NCI-H526 (cell line): ENCODE measurements at regions not wholly inside any gene's neighbourhood (a gene's known extent, or its start where the extent isn't known, plus 50 kb on each side); places are given as distances from the start of the nearest gene placed in this dataset.
"Not testable (repeated sequence)": the region's sequence is repeated elsewhere in the genome, so short reads cannot be mapped to it uniquely, and the experiment has no call there.

Experiments used
- DNase-seq, 2 experiments: peaks; one replicate each; lab custom pipeline; 2025; lab: John Stamatoyannopoulos, UW

- no peak for DNase-seq
Measured at GRCh38 chr14:85895603-85896002, 365.7 kb downstream of the FLRT2 start.

- DNase-seq: no peak
Measured at GRCh38 chr14:85892251-85892650, 362.3 kb downstream of the FLRT2 start.

- DNase-seq: no peak
Measured at GRCh38 chr14:85883966-85884365, 354.0 kb downstream of the FLRT2 start.

GRCh38 chr14:85883101-85883500, 353.2 kb downstream of the FLRT2 start:
- DNase-seq: no peak

- no peak for DNase-seq
Measured at GRCh38 chr14:85881935-85882334, 352.0 kb downstream of the FLRT2 start.

GRCh38 chr14:85878874-85879273, 348.9 kb downstream of the FLRT2 start:
- no peak for DNase-seq

- DNase-seq: no peak
Measured at GRCh38 chr14:85873006-85873405, 343.1 kb downstream of the FLRT2 start.

- peak in 1 of 2 experiments; percentile 9 for DNase-seq
Measured at GRCh38 chr14:85867450-85867849, 337.5 kb downstream of the FLRT2 start.

- DNase-seq: no peak
Measured at GRCh38 chr14:85865701-85866100, 335.8 kb downstream of the FLRT2 start.

GRCh38 chr14:85858634-85859033, 328.7 kb downstream of the FLRT2 start:
- DNase-seq: no peak

- DNase-seq: no peak
Measured at GRCh38 chr14:85856430-85856829, 326.5 kb downstream of the FLRT2 start.

GRCh38 chr14:85853996-85854526, 324.1 kb downstream of the FLRT2 start:
- no peak for DNase-seq

GRCh38 chr14:85852906-85853305, 323.0 kb downstream of the FLRT2 start:
- no peak for DNase-seq

GRCh38 chr14:85852123-85852522, 322.2 kb downstream of the FLRT2 start:
- not testable (repeated sequence) for DNase-seq

- DNase-seq: not testable (repeated sequence)
Measured at GRCh38 chr14:85830549-85830948, 300.6 kb downstream of the FLRT2 start.

- not testable (repeated sequence) for DNase-seq
Measured at GRCh38 chr14:85829601-85830000, 299.7 kb downstream of the FLRT2 start.

- peak in 1 of 2 experiments; percentile 66 for DNase-seq
Measured at GRCh38 chr14:85824526-85824925, 294.6 kb downstream of the FLRT2 start.

- no peak for DNase-seq
Measured at GRCh38 chr14:85822236-85822635, 292.3 kb downstream of the FLRT2 start.

GRCh38 chr14:85817430-85817829, 287.5 kb downstream of the FLRT2 start:
- DNase-seq: no peak

GRCh38 chr14:85813040-85813439, 283.1 kb downstream of the FLRT2 start:
- no peak for DNase-seq

GRCh38 chr14:85811340-85811739, 281.4 kb downstream of the FLRT2 start:
- peak; percentile 64 to 68 for DNase-seq

- DNase-seq: no peak
Measured at GRCh38 chr14:85799668-85800067, 269.7 kb downstream of the FLRT2 start.

- DNase-seq: no peak
Measured at GRCh38 chr14:85798856-85799255, 268.9 kb downstream of the FLRT2 start.

- no peak for DNase-seq
Measured at GRCh38 chr14:85793533-85793932, 263.6 kb downstream of the FLRT2 start.

GRCh38 chr14:85789506-85789905, 259.6 kb downstream of the FLRT2 start:
- DNase-seq: no peak
